Loucy (cell line): ENCODE measurements at regions not wholly inside any gene's neighbourhood (a gene's known extent, or its start where the extent isn't known, plus 50 kb on each side); places are given as distances from the start of the nearest gene placed in this dataset.

ENCODE experiments used
- CTCF ChIP-seq: fragments of 200-600 bp; sonication (generic); conservative IDR thresholded peaks from 2 replicates; pipeline ENCODE4 v1.5.1; 2014; ENCODE audit warnings: mild to moderate bottlenecking, antibody characterized with exemption, low read length
- EZH2phosphoT487 ChIP-seq: fragments of 200-600 bp; IDR thresholded peaks from 2 replicates; pipeline ENCODE4 v1.6.1; 2018; ENCODE audit warnings: antibody characterized with exemption, mild to moderate bottlenecking, moderate library complexity, borderline replicate concordance

GRCh38 chr12:5140190-5140589, 96.5 kb downstream of the KCNA5 start:
- no peak for TF ChIP-seq CTCF
- no peak for TF ChIP-seq EZH2phosphoT487
